Astrocyte of the cerebellum (primary cell): ENCODE measurements at regions not wholly inside any gene's neighbourhood (a gene's known extent, or its start where the extent isn't known, plus 50 kb on each side); places are given as distances from the start of the nearest gene placed in this dataset.

Experiments
- DNase-seq: peaks from one replicate; pipeline ENCODE4 v3.0.0-alpha.2; 2011; ENCODE audit warnings: low read depth
- H3K4me3 ChIP-seq: 2 replicates; pipeline ENCODE4 v1.5.1; 2011; ENCODE audit warnings: mild to moderate bottlenecking, low read depth, low read length, moderate library complexity
- in situ Hi-C: cut with HindIII; loops from 2 replicates; pipeline ENCODE4 v1.10.0; 2017; ENCODE audit warnings: low sequenced_read_pairs
- TF ChIP-seq, protein P1 (sequence below): IDR thresholded peaks from 2 replicates; pipeline ENCODE4 v1.5.1; 2012; ENCODE audit warnings: low read length, low read depth, moderate library complexity, mild to moderate bottlenecking; ENCODE audit errors: missing control alignments

DNA sequence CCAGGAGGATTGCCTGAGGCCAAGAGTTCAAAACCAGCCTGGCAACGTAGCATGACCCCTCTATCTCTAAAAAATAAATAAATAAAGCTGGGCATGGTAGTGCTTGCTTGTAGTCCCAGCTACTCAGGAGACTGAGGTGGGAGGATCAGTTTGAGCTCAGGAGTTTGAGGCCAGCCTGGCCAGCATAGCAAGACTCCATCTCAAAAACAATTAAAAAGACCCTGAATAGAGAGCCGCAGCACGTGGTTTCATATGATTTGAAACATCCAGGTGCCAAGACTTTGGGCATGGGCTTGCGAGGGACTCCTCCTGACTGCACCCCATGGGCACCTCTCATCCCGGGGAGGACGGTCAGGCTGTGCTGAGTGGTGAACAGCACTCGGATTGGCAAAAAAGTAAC, 63.9 kb downstream of the ZIC5 start:
- DNase-seq = no peak
- TF ChIP-seq, protein P1, sequence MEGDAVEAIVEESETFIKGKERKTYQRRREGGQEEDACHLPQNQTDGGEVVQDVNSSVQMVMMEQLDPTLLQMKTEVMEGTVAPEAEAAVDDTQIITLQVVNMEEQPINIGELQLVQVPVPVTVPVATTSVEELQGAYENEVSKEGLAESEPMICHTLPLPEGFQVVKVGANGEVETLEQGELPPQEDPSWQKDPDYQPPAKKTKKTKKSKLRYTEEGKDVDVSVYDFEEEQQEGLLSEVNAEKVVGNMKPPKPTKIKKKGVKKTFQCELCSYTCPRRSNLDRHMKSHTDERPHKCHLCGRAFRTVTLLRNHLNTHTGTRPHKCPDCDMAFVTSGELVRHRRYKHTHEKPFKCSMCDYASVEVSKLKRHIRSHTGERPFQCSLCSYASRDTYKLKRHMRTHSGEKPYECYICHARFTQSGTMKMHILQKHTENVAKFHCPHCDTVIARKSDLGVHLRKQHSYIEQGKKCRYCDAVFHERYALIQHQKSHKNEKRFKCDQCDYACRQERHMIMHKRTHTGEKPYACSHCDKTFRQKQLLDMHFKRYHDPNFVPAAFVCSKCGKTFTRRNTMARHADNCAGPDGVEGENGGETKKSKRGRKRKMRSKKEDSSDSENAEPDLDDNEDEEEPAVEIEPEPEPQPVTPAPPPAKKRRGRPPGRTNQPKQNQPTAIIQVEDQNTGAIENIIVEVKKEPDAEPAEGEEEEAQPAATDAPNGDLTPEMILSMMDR = no peak
- in situ Hi-C loops = no loop called here
- no peak overlapping the region for H3K4me3 ChIP-seq

DNA sequence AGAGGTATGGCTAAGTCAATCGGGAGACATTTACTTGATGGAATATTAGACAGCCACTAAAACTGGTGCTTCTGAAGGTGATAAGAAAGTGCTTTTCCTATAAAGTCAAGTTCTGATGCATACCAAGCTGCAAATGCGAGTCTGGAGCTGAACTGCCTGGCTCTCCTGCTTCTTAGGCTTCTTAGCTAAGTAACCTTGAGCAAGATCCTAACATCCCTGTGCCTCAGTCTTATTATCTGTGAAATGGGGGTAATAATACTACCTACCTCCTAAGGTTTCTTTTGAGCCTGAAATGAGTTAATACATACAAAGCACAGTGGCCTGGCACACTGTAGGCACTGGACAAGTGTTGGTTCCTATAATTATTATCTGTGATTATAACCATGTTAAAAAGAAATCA, 64.5 kb downstream of the ZIC5 start:
- in situ Hi-C loops = no loop called here
- TF ChIP-seq, protein P1 = no peak

DNA sequence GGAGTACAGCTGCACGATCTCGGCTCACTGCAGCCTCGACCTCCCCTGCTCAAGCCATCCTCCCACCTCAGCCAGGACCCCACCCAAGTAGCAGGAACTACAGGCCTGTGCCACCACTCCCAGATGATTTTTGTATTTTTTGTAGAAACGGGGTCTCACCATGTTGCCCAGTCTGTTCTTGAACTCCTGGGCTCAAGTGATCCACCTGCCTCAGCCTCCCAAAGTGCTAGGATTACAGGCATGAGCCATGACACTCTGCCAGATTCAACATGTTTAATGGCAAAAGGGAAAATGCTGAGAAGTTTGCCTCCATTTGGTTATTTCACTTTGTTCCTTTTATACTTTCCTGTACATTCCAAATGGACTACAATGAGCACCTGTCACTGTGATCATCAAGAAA, 65.8 kb downstream of the ZIC5 start:
- TF ChIP-seq, protein P1 = no peak
- no peak for DNase-seq
- no peak overlapping the region for H3K4me3 ChIP-seq
- in situ Hi-C loops = no loop called here

More for the DNA sequence above, 64.5 kb downstream of the ZIC5 start:
- H3K4me3 ChIP-seq = no peak overlapping the region
- DNase-seq = no peak

DNA sequence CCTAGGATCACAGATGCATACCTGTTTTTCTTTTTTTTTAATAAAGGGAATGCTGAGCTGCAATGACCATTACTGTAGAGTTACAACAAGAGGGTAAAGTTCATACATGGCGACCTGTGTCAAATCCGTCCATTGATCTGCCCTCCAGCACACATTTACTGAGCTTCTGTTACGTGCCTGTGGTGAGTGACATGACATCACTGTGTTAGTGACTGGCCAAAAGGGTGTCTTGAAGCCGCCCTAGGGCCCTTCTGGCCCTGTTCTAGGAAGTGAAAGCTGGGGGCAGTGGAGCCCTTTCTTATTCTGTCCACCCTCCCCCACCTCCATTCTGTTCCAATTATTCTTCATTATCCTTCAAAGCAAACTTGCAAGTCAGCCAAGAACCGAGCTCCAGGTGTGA, 66.3 kb downstream of the ZIC5 start:
- in situ Hi-C loops = no loop called here
- TF ChIP-seq, protein P1 = no peak
- H3K4me3 ChIP-seq = no peak overlapping the region
- DNase-seq = no peak

DNA sequence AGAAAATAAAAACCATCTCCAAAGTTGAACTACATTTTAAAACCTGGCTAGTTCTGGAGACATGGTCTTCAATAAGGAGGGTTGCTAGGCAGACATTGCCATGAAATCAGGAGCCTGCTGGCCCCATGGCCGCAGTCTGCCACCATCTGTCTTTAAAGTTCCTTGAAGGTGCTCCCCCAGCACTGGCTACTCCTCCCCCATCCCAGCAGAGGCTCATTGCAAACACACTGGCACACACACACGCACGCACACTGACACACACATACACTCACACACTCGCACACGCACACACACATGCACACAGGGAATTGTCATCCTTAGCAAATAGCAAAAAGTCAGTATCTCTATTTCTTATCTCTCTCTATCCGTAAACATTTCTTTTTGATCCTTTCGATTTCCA, 68.4 kb downstream of the ZIC5 start:
- DNase-seq = no peak
- in situ Hi-C loops = no loop called here
- TF ChIP-seq, protein P1 = no peak
- H3K4me3 ChIP-seq = no peak overlapping the region

DNA sequence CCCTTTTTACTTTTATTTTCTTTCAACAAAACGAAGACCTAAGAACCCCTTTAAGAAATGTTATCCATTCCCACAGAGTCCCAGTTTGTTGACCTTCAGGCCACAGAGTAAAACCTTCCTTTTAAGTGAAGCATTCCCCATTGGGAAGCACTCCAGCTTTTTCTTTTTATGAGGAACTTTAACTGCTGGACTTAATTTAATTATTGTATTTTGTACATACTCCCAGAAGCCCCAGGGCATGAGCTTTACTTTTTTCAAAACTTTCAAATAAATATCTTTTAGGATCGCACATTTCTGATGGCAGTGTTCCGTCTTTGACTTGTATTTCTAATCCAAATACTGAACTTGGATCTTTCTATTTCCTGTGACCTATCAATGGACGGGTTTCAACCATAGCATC, 68.9 kb downstream of the ZIC5 start:
- DNase-seq = no peak
- TF ChIP-seq, protein P1 = no peak
- H3K4me3 ChIP-seq = no peak overlapping the region
- in situ Hi-C loops = no loop called here

DNA sequence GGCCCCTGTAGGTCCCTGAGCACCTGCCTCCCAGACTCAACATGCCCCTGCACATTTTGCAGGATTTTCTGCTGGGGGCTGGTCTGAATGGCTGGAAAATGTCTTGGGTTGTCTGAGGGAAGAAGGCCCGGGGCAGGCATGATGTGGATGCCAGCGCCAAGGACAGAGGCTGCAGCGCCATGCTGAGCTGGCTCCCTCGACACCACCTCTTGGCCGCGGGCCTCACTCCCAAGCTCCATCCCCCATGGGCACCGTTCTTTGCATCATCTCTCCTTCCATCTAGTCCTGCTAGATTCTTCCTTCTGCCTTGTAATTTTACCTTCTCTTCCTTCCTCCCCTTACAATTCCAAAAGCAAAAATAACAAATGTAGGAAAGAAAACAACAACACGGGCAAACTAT, 70.6 kb downstream of the ZIC5 start:
- in situ Hi-C loops = no loop called here
- TF ChIP-seq, protein P1 = no peak
- no peak overlapping the region for H3K4me3 ChIP-seq
- no peak for DNase-seq
